ENCODE measurements at regions not wholly inside any gene's neighbourhood (a gene's known extent, or its start where the extent isn't known, plus 50 kb on each side); places are given as distances from the start of the nearest gene placed in this dataset.
A peak's percentile ranks its signal among the peaks of the same experiment; 100 is the strongest.
"Not testable (repeated sequence)": the region's sequence is repeated elsewhere in the genome, so short reads cannot be mapped to it uniquely, and the experiment has no call there.

DNA sequence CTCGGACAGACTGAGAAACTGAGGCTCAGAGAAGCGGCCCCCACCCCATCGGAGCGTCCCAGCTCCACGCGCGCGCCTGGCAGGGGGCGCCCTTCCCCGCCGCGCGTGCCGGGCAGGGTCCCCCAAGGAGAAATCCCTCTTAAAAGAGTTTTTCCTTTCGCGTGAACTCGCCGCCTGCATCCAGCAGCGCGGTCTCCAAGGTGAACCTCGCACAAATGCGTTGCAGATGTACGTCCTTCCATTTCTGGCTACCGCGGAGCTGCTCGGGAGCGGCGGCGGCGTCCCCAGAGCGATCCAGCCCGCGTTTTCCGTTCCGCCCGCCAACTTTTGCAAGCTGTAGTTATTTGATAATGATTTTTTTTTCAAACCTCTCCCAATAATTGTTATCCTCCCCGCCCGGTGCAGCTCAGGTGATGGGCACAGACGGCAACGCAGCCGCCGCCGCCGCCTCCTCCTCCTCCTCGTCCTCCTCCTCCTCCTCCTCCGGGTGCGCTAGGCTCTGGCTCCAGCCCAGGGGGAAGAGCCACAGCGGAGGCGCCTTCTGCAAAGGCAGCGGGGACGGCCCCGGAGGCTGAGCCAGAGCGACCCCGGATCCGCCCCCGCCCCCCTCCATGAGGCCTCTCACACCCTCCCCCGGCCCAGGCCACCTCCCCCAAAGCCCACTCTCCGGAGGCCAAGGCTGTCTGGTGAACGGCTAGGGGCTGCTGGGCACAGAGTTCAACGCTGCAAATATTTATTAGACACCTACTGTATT, 74.0 kb upstream of the CUX1 start:
- peak; percentile 81 for DNase-seq (ENCODE audit: low read depth)

DNA sequence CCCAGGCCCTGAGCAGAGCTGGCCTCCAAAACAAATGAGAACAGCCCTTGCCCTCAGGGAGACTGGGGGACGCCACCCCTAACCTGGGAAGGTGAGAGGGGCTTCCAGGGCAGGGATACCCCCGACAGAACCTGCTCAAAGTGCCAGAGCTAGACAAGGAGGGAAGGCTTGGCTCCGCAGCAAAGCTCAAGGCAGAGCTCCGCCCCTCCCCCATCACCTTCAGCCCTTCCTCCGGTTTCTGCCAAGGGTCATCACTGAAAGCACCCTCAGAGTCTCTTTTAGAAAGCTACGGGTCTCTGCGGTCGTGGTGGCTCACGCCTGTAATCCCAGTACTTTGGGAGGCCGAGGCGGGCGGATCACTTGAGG, 73.4 kb upstream of the CUX1 start:
- no peak for DNase-seq (ENCODE audit: low read depth)

DNA sequence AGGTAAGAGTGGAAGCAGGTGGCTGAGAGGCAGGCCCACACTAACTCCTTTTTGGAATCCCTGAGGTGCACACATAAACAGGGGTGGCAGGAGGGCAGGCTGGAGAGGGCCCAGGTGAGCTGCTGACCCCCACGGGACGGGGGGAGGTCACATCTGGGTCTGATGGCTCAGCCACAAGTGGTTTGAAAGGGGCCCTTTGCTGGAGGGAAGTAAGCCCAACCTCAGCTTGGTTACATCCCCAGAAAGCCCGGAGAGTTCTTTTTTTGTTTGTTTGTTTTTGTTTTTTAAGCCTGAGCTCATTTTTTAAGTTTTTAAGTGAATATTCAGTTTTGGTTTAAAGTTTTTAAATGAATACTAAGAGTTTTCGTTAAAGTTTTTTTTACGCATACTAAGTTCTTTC, 72.8 kb upstream of the CUX1 start:
- DNase-seq (ENCODE audit: low read depth): no peak

DNA sequence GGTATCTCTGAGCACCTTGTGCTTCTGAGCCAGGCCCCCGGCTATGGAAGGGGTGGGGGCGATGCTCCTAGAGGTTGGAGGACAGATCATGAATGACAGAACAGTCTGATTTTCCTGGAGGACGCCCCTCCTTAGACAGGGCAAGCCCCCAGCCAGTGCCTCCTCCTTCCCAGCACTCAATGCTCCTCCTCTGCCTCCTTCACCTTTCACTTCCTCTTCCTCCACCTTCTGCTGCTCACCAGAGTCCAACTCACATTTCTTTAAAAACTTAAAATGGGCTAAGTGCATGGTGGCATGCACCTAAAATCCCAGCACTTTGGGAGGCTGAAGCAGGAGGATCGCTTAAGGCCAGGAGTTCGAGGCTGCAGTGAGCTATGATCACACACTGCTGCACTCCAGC, 71.1 kb upstream of the CUX1 start:
- DNase-seq (ENCODE audit: low read depth): no peak

DNA sequence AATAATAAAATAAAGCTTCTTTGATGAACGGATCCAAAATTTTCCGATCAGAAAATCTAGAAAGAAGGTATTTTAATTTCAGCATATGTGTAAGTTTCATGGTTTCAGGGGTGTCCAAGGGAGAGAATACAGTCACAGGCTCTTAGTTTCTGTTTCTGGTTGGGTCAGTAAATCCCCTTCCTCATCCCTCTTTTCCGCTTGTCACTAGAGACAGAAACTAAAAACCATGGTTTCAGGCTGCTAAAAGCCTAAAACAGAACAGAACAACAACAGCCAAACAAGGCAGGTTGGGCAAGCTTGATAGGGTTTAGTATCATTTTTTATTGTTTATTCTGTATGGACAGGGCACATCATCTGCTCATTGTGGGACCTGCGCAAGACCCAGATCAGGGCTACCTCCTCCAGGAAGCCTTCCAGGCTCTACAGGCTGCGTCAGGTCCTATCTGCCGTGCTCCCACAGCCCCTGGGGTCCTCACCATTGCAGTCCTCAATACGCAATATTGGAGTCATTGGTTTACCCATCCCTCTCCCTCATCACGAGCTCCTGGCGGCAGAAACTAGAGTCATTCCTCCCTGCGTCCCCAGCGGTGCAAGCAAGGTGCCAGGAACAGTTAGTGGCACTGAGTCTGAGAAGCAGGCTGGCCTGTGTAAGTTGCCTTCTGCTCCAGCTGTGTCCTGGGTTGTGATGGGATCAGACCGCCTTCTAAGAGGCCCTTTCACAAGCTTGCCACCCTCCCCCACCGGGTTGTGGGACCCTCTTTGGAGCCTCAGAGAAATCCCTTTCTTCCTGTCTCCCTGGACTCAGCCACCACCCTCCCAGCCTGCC, 70.2 kb upstream of the CUX1 start:
- DNase-seq (ENCODE audit: low read depth): no peak

DNA sequence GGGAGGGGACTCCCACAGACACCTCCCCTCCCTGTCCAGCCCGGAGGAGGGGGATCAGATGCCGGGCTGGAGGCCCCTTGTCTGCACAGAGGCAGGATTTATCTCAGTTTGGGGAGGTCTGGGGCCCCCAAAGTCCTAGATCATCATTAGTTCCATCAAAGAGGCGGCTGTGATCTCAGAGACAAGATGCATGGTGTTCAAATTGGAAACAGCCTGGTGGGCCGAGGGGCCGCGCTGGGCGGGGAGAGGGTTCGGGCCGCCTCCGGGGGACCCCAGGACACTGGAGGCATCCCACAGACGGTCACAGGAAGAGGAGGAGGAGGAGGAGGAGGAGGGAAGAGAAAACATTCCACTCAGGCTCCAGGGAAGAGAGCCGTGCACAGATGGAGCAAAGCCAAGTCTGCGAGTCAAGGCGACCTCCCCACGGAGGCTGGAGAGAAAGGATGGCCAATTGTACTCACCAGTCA, 69.5 kb upstream of the CUX1 start:
- DNase-seq (ENCODE audit: low read depth): no peak

DNA sequence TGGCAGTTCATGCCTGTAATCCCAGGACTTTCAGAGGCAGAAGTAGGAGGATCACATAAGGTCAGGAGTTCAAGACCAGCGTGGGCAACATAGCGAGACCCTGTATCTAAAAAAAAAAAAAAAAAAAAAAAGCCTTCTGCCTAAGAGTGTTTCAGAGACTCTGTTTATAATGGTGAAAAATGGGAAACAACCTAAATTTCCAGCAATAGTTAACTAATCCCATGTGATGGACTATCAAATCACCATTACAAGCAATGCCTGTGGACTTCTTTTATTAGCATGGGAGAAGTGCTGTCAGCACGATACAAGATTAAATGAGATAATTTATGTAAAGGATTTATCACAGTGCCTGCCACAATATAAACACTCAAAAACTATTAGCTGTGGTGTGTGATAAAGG, 67.5 kb upstream of the CUX1 start:
- DNase-seq (ENCODE audit: low read depth): no peak

DNA sequence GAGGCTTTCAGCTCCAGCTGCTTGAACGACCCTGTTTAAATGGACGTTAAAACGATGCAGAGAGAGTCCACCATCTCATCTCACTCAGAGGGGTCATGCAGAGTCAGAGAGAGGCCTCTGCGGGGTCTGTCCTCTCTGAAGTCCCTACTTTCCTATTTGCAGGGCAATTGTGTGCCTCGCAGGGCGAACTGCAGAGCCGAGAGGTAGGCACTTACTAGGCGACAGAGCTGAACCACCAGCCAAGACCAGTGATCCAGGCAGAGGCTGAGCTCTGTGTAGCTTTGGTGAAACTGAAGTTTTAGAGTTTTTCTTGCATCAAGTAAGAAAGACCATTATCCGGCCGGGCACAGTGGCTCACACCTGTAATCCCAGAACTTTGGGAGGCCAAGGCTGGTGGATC, 64.1 kb upstream of the CUX1 start:
- no peak for DNase-seq (ENCODE audit: low read depth)

DNA sequence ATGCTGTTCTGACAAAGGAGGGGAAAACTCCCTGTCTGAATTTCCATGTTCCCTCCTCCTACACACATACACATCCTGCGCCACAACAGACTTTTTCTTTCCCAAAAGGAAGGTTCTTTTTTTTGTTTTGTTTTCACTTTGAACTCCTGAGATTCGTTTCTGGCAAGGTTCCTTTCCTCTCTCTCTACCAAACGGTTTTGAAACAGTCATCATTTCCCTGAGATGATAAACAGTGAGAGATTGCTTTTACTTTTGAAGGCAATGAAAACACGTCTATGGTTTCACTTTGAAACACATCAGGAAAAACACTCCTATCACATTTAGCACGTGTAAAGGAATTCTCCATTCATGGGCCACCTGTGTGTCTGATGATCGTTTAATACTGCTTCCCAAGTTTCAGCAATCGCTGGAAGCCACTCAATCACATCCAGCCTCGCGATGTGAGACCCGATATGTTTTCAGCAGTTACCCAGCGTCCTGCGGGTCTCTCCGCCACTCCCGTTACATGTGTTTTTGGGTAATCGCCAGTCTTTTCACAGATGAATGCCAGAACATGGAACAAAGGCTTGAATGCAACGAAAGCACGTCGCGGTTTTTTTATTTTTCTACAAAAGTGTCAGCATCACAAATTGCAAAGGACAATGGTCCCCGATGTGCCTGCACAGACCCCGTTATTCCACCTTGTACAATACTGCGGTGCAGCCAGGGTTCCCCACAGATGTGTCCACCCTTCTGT, 62.8 kb upstream of the CUX1 start:
- DNase-seq (ENCODE audit: low read depth): peak; percentile 71

DNA sequence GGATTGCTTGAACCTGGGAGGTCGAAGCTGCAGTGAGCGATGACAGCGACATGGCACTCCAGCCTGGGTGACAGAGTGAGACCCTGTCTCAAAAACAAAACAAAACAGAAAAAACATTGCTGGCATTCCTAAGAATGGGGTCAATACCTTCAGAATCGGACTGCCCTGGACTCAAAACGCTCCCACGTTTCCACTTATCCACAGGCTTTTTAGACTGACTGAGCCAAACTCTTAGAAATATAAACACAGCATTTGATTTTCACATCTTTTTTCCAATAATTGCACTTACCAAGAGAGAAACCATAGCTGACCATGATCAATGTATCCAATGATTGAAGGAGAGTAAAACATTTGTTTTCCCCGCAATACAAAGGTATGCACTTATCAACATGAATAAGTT, 59.5 kb upstream of the CUX1 start:
- no peak for DNase-seq (ENCODE audit: low read depth)

DNA sequence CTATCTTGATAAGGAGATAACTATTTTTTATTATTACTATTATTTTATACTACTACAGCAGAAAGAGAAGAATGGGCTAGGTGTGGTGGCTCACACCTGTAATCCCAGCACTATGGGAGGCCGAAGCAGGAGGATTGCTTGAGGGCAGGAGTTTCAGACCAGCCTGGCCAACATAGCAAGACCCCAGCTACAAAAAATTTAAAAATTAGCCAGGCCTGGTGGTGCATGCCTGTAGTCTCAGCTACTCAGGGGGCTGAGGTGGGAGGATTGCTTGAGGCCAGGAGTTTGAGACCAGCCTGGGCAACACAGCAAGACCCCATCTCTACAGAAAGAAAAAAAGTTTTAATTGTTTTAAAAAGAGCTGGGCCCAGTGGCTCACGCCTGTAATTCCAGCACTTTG, 58.9 kb upstream of the CUX1 start:
- not testable (repeated sequence) for DNase-seq (ENCODE audit: low read depth)

DNA sequence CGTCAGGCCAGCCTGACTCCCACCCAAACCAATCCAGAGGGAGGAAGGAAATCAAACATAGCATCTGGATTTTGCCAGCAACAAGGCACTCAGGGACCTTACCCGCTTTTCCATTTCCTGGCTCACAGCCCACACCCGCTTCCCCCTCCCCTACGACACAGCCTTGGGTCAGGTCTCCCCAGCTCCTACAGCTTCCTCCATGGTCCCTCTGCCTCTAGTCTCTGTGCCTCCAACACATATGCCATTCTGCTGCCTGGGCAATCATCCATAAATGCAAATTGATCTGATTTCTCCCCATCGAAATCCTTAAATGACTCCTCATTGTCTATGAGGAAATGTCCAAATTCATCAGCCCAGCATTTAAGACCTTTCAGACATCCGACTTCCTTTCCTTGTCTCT, 53.2 kb upstream of the CUX1 start:
- no peak for DNase-seq (ENCODE audit: low read depth)

DNA sequence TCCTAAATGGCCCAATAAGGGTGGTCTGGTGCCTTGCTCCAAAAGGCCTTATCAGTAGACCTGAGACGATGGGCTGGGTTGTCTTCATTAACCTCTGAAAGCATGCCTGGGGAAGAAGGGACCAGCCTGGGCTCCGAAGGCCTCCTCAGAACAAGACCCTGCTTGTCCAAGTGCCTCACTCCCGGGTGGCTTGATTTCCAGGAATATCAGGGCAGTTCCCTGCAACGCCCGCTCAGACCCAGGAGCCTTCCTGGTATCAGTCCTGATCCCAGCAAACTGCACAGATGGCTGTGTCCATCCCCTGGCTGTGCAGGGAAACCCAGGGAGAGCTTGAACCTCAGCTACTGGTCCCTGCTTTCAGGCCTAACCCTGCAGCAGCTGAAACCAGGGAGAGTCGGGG, 49.9 kb upstream of the CUX1 start:
- DNase-seq (ENCODE audit: low read depth): no peak

Data from Daoy (cell line).